ENCODE measurements at regions not wholly inside any gene's neighbourhood (a gene's known extent, or its start where the extent isn't known, plus 50 kb on each side); places are given as distances from the start of the nearest gene placed in this dataset.

- TF ChIP-seq POLR2A (IDR thresholded peaks at IDR 0.05) = no peak
- no peak for TF ChIP-seq EP300 (IDR thresholded peaks at IDR 0.05)
- TF ChIP-seq CTCF (IDR thresholded peaks at IDR 0.05) = no peak
Observed at GRCh38 chr10:105413997-105414396, 772.9 kb downstream of the SORCS3 start.
